ENCODE measurements at regions not wholly inside any gene's neighbourhood (a gene's known extent, or its start where the extent isn't known, plus 50 kb on each side); places are given as distances from the start of the nearest gene placed in this dataset.

- no peak for TF ChIP-seq CTCF (IDR thresholded peaks at IDR 0.05)
- TF ChIP-seq ZFX (IDR thresholded peaks at IDR 0.05; ENCODE audit: borderline replicate concordance), result no peak
These were observed 963.4 kb upstream of the SEMA6D start for GRCh38 chr15:46753946-46754345.
